RCC 7860 (cell line): ENCODE measurements at regions not wholly inside any gene's neighbourhood (a gene's known extent, or its start where the extent isn't known, plus 50 kb on each side); places are given as distances from the start of the nearest gene placed in this dataset.

Experiments used
- DNase-seq: peaks from one replicate; pipeline ENCODE4 v3.0.0-alpha.2; 2015; ENCODE audit warnings: low spot score
- FAIRE-seq: peaks from 2 replicates; lab custom pipeline; 2012; peaks lifted over from hg19 to GRCh38; lab: Jason Lieb, UNC

GRCh38 chr2:14577843-14578242 is 54.7 kb upstream of the LRATD1 start:
- FAIRE-seq: no peak
- no peak for DNase-seq
